Caco-2 (cell line): ENCODE measurements at regions not wholly inside any gene's neighbourhood (a gene's known extent, or its start where the extent isn't known, plus 50 kb on each side); places are given as distances from the start of the nearest gene placed in this dataset.
A peak's percentile ranks its signal among the peaks of the same experiment; 100 is the strongest.

Experiments used
- BruUV-seq: library from RNA; stranded (reverse); fragments of 400-500 nt; replicated peaks from 2 replicates; lab custom pipeline; 2021; lab: Mats Ljungman, UMichigan
- CTCF ChIA-PET: fragments of 300-600 bp; sonication (Branson Sonifier 250); formaldehyde crosslinking; loops from one replicate; lab custom pipeline; 2022; ENCODE audit warnings: antibody characterized with exemption; lab: Charles Lee
- POLR2A ChIA-PET: fragments of 300-600 bp; sonication (Branson Sonifier 250); formaldehyde crosslinking; loops from one replicate; lab custom pipeline; 2022; ENCODE audit warnings: antibody characterized with exemption; lab: Charles Lee
- DNase-seq, 2 experiments: peaks; one replicate each; pipeline versions ENCODE4 v3.0.0 to v3.0.0-alpha.2; 2020 to 2022
- H3K27me3 ChIP-seq: replicated peaks from 2 replicates; pipeline ENCODE4 v1.6.0; 2011; ENCODE audit warnings: low read length; ENCODE audit not compliant: control insufficient read depth, insufficient read depth
- H3K36me3 ChIP-seq: 2 replicates; pipeline ENCODE4 v1.5.1; 2011; ENCODE audit warnings: low read length; ENCODE audit not compliant: control insufficient read depth, insufficient read depth
- H3K4me1 ChIP-seq: fragments of 250-450 bp; sonication (Bioruptor Pico); 2 replicates; pipeline ENCODE4 v1.5.1; 2020; ENCODE audit warnings: mild to moderate bottlenecking
- H3K4me3 ChIP-seq: 2 replicates; pipeline ENCODE4 v1.5.1; 2011; ENCODE audit warnings: low read depth, mild to moderate bottlenecking, control low read depth, low read length
- H3K9me3 ChIP-seq: fragments of 250-450 bp; sonication (Bioruptor Pico); 2 replicates; pipeline ENCODE4 v1.5.1; 2020; ENCODE audit warnings: mild to moderate bottlenecking, moderate library complexity
- H3K27ac Mint-ChIP-seq: one replicate; pipeline ENCODE4 v1.8.0; 2022; ENCODE audit warnings: mixed read lengths; ENCODE audit not compliant: unreplicated experiment
- H3K27me3 Mint-ChIP-seq: one replicate; pipeline ENCODE4 v1.8.0; 2022; ENCODE audit warnings: mixed read lengths; ENCODE audit not compliant: insufficient read depth, unreplicated experiment
- H3K36me3 Mint-ChIP-seq: one replicate; pipeline ENCODE4 v1.8.0; 2022; ENCODE audit warnings: mild to moderate bottlenecking, mixed read lengths; ENCODE audit not compliant: insufficient read depth, unreplicated experiment
- H3K4me1 Mint-ChIP-seq: one replicate; pipeline ENCODE4 v1.8.0; 2022; ENCODE audit warnings: low read depth, mixed read lengths; ENCODE audit not compliant: unreplicated experiment
- H3K4me3 Mint-ChIP-seq: one replicate; pipeline ENCODE4 v1.8.0; 2022; ENCODE audit warnings: mild to moderate bottlenecking, moderate library complexity, mixed read lengths; ENCODE audit not compliant: unreplicated experiment
- H3K9me3 Mint-ChIP-seq: one replicate; pipeline ENCODE4 v1.8.0; 2022; ENCODE audit warnings: mixed read lengths; ENCODE audit not compliant: unreplicated experiment
- CTCF ChIP-seq, 2 experiments: fragments of 200-600 bp in 1 of 2; IDR thresholded peaks; 1 replicate in 1 of 2; 2 replicates in 1 of 2; pipeline versions ENCODE4 v1.5.1 to v1.8.0; 2011 to 2022; ENCODE audit warnings: antibody characterized with exemption in 1 of 2, control low read depth in 1 of 2, inconsistent platforms in 1 of 2, low read depth in 1 of 2, low read length in 1 of 2, mild to moderate bottlenecking in 1 of 2, moderate library complexity in 1 of 2; ENCODE audit not compliant: insufficient read depth in 1 of 2, severe bottlenecking in 1 of 2, unreplicated experiment in 1 of 2
- intact Hi-C: fragments of 100-400 bp; cut with micrococcal nuclease; formaldehyde crosslinking; loops from one replicate; pipeline ENCODE4 v1.10.0; 2022; ENCODE audit not compliant: unreplicated experiment

DNA sequence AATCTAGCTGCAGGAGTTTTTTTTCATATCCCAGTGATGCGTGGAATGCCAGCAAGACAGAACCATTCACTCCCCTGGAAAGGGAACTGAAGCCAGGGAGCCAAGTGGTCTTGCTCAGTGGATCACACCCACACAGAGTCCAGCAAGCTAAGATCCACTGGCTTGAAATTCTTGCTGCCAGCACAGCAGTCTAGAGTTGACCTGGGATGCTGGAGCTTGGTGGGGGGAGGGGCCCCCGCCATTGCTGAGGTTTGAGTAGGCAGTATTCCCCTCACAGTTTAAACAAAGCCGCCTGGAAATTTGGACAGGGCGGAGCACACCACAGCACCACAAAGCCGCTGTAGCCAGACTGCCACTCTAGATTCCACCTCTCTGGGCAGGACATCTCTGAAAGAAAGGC lies 86.9 kb upstream of the STXBP6 start:
- DNase-seq: no peak
- BruUV-seq: no TSS peak
- Histone ChIP-seq H3K4me3 (no peak overlapping the region), H3K36me3 (no peaks in the 10 kb centered on the region), H3K4me1 (no peaks in the 10 kb centered on the region), H3K9me3 (no peaks in the 10 kb centered on the region), H3K27me3 (no peaks in the 10 kb centered on the region)
- Mint-ChIP-seq H3K9me3 (peaks cover 11% of the 10 kb centered on the region), H3K4me1 (peaks cover 3% of the 10 kb centered on the region), H3K36me3 (no peaks in the 10 kb centered on the region), H3K4me3 (no peak overlapping the region), H3K27me3 (peaks cover 2% of the 10 kb centered on the region), H3K27ac (no peak overlapping the region)
- ChIA-PET POLR2A (no interaction called here), CTCF (no interaction called here)
- TF ChIP-seq CTCF (IDR thresholded peaks at IDR 0.05; ENCODE audit: insufficient read depth in 1 of 2, low read depth in 1 of 2, low read length in 1 of 2, severe bottlenecking in 1 of 2, unreplicated experiment in 1 of 2): no peak
- intact Hi-C loops: no loop called here

GRCh38 chr14:25134184-25134583 lies 84.2 kb upstream of the STXBP6 start:
- no peak for TF ChIP-seq CTCF (IDR thresholded peaks at IDR 0.05; ENCODE audit: insufficient read depth in 1 of 2, low read depth in 1 of 2, low read length in 1 of 2, severe bottlenecking in 1 of 2, unreplicated experiment in 1 of 2)
- BruUV-seq: no TSS peak
- H3K4me3 Mint-ChIP-seq: no peak overlapping the region
- POLR2A ChIA-PET: no interaction called here
- H3K9me3 ChIP-seq: no peaks in the 10 kb centered on the region
- H3K4me3 ChIP-seq: no peak overlapping the region
- peaks cover 2% of the 10 kb centered on the region for H3K27me3 Mint-ChIP-seq
- H3K4me1 ChIP-seq: no peaks in the 10 kb centered on the region
- H3K27ac Mint-ChIP-seq: no peak overlapping the region
- intact Hi-C loops: no loop called here
- no peaks in the 10 kb centered on the region for H3K36me3 ChIP-seq
- no peaks in the 10 kb centered on the region for H3K36me3 Mint-ChIP-seq
- DNase-seq: no peak
- H3K4me1 Mint-ChIP-seq: peaks cover 7% of the 10 kb centered on the region
- no peaks in the 10 kb centered on the region for H3K27me3 ChIP-seq
- CTCF ChIA-PET: interaction anchor here (1.1 to 1.9 kb wide), 2 partner anchors 328 to 424 kb away, joined by 4 to 12 read pairs; no protein-coding TSS in a partner anchor
- peaks cover 11% of the 10 kb centered on the region for H3K9me3 Mint-ChIP-seq

DNA sequence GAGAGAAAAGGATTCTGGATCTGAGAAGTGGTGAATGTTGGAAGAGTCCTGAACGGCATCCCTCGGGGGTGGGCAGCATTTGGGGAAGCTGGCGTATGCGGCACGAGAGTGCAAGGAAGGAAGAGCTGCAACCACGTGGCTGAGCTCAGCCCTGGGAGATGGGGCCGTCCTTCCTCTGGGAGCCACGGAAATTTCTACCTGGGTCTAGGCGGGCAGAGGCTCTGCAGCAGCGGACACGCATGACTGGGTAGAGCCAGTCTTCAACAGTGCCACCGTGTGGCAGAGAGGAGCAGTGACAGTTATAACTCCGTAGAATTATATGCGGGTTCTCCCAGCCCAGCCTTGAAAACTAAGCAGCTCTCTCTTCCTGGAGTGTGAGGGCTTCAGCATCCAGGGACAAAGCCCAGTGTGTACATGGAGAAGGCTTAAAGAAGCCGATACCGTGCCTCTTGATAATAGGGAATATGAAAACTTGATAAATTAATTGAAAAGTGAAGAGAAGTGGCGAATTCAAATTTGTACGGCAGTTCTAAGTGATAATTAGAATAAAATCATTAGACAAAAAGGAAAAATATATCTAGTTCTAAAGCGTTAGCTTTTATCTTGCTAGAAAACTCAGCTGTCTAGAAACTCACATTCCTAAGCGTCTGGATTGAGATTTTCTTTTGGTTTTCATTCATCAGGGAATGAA lies 82.9 kb upstream of the STXBP6 start:
- Mint-ChIP-seq H3K9me3 (peaks cover 4% of the 10 kb centered on the region), H3K36me3 (no peaks in the 10 kb centered on the region), H3K4me3 (peak overlapping the region; percentile 72), H3K4me1 (peaks cover 7% of the 10 kb centered on the region), H3K27ac (peak overlapping the region; percentile 31), H3K27me3 (peaks cover 2% of the 10 kb centered on the region)
- Histone ChIP-seq H3K4me1 (no peaks in the 10 kb centered on the region), H3K4me3 (peak overlapping the region; percentile 25; the same call in 1 of the 2 replicates), H3K27me3 (no peaks in the 10 kb centered on the region), H3K9me3 (no peaks in the 10 kb centered on the region), H3K36me3 (no peaks in the 10 kb centered on the region)
- intact Hi-C loops: loop anchor here (1.0 to 2.0 kb wide), 6 partner anchors 42 to 423 kb away; no protein-coding TSS in a partner anchor
- ChIA-PET POLR2A (no interaction called here), CTCF (interaction anchor here (0.6 to 1.9 kb wide), 9 partner anchors 16 to 441 kb away, joined by 3 to 12 read pairs (median 4); partner anchors contain the start of gene STXBP6)
- DNase-seq: peak; percentile 81 to 84
- no TSS peak for BruUV-seq
- peak; percentile 80 to 85 for TF ChIP-seq CTCF (IDR thresholded peaks at IDR 0.05; ENCODE audit: insufficient read depth in 1 of 2, low read depth in 1 of 2, low read length in 1 of 2, severe bottlenecking in 1 of 2, unreplicated experiment in 1 of 2)
